MCF 10A (cell line): ENCODE measurements at regions not wholly inside any gene's neighbourhood (a gene's known extent, or its start where the extent isn't known, plus 50 kb on each side); places are given as distances from the start of the nearest gene placed in this dataset.

ENCODE experiments used
- BruUV-seq: library from RNA; stranded (reverse); fragments of 400-500 nt; replicated peaks from 2 replicates; lab custom pipeline; 2021; lab: Mats Ljungman, UMichigan
- CTCF ChIA-PET: fragments of 300-600 bp; sonication (Branson Sonifier 250); formaldehyde crosslinking; extraction: SDS; loops from one replicate; lab custom pipeline; 2021; ENCODE audit warnings: antibody characterized with exemption, inconsistent platforms; lab: Yijun Ruan, JAX
- POLR2A ChIA-PET: fragments of 300-600, 350-650 bp; sonication (Branson Sonifier 250); formaldehyde crosslinking; extraction: SDS; loops from one replicate; lab custom pipeline; 2020; ENCODE audit warnings: antibody characterized with exemption, inconsistent platforms; lab: Yijun Ruan, JAX
- DNase-seq: peaks from one replicate; pipeline ENCODE4 v3.0.0-alpha.2; 2018; ENCODE audit not compliant: unreplicated experiment
- H3K27ac Mint-ChIP-seq: one replicate; pipeline ENCODE4 v1.8.0; 2022; ENCODE audit warnings: mild to moderate bottlenecking, low read depth, mixed read lengths; ENCODE audit not compliant: unreplicated experiment
- H3K27me3 Mint-ChIP-seq: one replicate; pipeline ENCODE4 v1.8.0; 2022; ENCODE audit warnings: mixed read lengths; ENCODE audit not compliant: insufficient read depth, unreplicated experiment
- H3K36me3 Mint-ChIP-seq: one replicate; pipeline ENCODE4 v1.8.0; 2022; ENCODE audit warnings: mild to moderate bottlenecking, moderate library complexity, mixed read lengths; ENCODE audit not compliant: insufficient read depth, unreplicated experiment
- H3K4me1 Mint-ChIP-seq: one replicate; pipeline ENCODE4 v1.8.0; 2022; ENCODE audit warnings: mixed read lengths; ENCODE audit not compliant: insufficient read depth, unreplicated experiment
- H3K4me3 Mint-ChIP-seq: one replicate; pipeline ENCODE4 v1.8.0; 2022; ENCODE audit warnings: mild to moderate bottlenecking, moderate library complexity, mixed read lengths; ENCODE audit not compliant: unreplicated experiment
- H3K9me3 Mint-ChIP-seq: one replicate; pipeline ENCODE4 v1.8.0; 2022; ENCODE audit warnings: mixed read lengths; ENCODE audit not compliant: unreplicated experiment
- intact Hi-C: fragments of 100-400 bp; cut with micrococcal nuclease; formaldehyde crosslinking; loops from 2 replicates; pipeline ENCODE4 v1.14.1; 2022
- TF ChIP-seq, protein P1 (sequence below): fragments of 200-600 bp; IDR thresholded peaks from one replicate; pipeline ENCODE4 v1.8.0; 2022; ENCODE audit warnings: antibody characterized with exemption, mild to moderate bottlenecking; ENCODE audit not compliant: unreplicated experiment

DNA sequence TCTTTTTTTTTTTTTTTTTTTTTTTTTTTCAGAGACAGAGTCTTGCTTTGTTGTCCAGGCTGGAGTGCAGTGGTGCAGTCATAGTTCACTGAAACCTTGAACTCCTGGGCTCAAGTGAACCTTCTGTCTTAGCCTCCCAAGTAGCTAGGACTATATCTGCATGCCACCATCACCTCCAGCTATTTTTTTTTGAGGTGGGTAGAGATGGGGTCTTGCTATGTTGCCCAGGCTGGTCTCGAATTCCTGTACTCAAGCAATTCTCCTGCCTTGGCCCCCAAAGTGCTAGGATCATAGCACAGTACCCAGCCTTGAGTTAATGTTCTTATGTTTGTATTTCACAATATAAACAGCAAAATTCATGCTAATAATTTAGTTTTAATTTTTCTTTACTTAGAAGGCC lies 62.9 kb upstream of the IGFBP2 start:
- no peaks in the 10 kb centered on the region for H3K9me3 Mint-ChIP-seq
- H3K4me1 Mint-ChIP-seq, result no peaks in the 10 kb centered on the region
- BruUV-seq, result no TSS peak
- H3K4me3 Mint-ChIP-seq, result no peak overlapping the region
- TF ChIP-seq, protein P1, sequence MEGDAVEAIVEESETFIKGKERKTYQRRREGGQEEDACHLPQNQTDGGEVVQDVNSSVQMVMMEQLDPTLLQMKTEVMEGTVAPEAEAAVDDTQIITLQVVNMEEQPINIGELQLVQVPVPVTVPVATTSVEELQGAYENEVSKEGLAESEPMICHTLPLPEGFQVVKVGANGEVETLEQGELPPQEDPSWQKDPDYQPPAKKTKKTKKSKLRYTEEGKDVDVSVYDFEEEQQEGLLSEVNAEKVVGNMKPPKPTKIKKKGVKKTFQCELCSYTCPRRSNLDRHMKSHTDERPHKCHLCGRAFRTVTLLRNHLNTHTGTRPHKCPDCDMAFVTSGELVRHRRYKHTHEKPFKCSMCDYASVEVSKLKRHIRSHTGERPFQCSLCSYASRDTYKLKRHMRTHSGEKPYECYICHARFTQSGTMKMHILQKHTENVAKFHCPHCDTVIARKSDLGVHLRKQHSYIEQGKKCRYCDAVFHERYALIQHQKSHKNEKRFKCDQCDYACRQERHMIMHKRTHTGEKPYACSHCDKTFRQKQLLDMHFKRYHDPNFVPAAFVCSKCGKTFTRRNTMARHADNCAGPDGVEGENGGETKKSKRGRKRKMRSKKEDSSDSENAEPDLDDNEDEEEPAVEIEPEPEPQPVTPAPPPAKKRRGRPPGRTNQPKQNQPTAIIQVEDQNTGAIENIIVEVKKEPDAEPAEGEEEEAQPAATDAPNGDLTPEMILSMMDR, result no peak
- ChIA-PET POLR2A (no interaction called here), CTCF (no interaction called here)
- intact Hi-C loops, result no loop called here
- H3K27ac Mint-ChIP-seq, result no peak overlapping the region
- H3K36me3 Mint-ChIP-seq, result no peaks in the 10 kb centered on the region
- DNase-seq, result no peak
- H3K27me3 Mint-ChIP-seq, result no peaks in the 10 kb centered on the region

DNA sequence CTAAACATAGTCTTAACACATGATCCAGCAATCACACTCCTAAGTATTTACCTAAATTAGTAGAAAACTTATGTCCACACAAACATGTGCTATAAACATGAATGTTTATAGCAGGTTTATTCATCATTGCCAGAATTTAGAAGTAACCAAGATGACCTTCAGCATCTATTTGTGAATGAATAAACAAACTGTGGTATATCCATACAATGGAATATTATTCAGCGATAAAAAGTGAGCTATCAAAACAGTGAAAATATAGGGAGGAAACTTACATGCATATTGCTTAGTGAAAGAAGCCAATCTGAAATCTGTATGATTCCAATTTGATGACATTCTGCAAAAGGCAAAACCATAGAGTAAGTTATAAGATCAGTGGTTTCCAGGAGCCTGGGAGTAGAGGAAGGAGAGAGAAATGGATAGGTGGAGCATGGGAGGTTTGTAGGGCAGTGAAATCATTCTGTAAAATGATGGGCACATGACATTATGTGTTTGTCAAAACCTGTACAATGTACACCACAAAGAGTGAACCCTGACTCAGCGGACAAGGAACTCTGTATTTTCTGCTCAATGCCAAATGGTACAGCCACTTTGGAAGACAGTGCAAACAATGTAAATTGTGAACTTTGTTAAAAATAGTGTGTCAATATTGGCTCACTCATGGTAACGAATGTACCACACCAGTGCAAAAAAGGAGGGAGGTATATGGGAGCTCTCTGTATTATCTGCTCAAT lies 61.9 kb upstream of the IGFBP2 start:
- POLR2A ChIA-PET, result interaction anchor here (0.6 kb wide), 1 partner anchor 16 kb away, joined by 3 read pairs; no protein-coding TSS in a partner anchor
- Mint-ChIP-seq H3K4me3 (no peak overlapping the region), H3K36me3 (no peaks in the 10 kb centered on the region), H3K9me3 (no peaks in the 10 kb centered on the region), H3K4me1 (no peaks in the 10 kb centered on the region), H3K27me3 (no peaks in the 10 kb centered on the region), H3K27ac (no peak overlapping the region)
- CTCF ChIA-PET, result no interaction called here
- intact Hi-C loops, result no loop called here
- no TSS peak for BruUV-seq
- TF ChIP-seq, protein P1, result no peak
- no peak for DNase-seq

DNA sequence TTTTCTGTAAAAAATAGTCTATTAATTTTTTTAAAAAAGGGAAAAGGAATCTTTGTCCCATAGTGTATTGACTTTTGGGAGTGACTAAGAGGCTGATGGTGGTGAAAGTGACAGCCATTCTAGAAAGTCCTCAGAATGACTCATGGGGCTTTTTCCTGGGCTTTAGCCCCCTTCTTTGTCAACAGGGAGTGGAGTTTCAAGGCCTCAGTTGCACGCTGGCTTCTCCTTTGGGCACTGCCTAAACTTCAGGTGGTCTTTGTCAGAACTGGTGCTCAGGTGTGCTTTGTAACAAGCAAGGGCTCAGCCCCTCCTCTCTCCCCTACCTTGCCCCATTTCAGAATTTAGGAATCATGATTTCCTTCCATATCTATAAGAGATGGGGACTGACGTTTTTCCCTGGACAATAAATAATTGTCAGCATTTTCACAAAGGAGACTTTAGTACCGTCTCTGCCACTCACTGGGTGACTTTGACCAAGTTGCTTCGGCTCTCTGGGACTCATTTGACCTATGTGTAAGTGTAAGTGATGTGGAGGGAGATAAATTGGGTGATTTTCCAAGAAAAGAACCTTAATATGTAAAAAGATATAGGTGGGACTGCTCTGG lies 61.2 kb upstream of the IGFBP2 start:
- intact Hi-C loops, result no loop called here
- no peaks in the 10 kb centered on the region for H3K27me3 Mint-ChIP-seq
- TF ChIP-seq, protein P1, result no peak
- no TSS peak for BruUV-seq
- H3K36me3 Mint-ChIP-seq, result no peaks in the 10 kb centered on the region
- CTCF ChIA-PET, result interaction anchor here (0.6 kb wide), 1 partner anchor 100 kb away, joined by 4 read pairs; no protein-coding TSS in a partner anchor
- no peak overlapping the region for H3K27ac Mint-ChIP-seq
- POLR2A ChIA-PET, result interaction anchor here (0.6 kb wide), 1 partner anchor 17 kb away, joined by 3 read pairs; no protein-coding TSS in a partner anchor
- no peaks in the 10 kb centered on the region for H3K4me1 Mint-ChIP-seq
- no peaks in the 10 kb centered on the region for H3K9me3 Mint-ChIP-seq
- H3K4me3 Mint-ChIP-seq, result no peak overlapping the region
- DNase-seq, result no peak
